GM12874 (cell line): ENCODE measurements at regions not wholly inside any gene's neighbourhood (a gene's known extent, or its start where the extent isn't known, plus 50 kb on each side); places are given as distances from the start of the nearest gene placed in this dataset.
A peak's percentile ranks its signal among the peaks of the same experiment; 100 is the strongest.

Experiments used
- TF ChIP-seq, protein P1 (sequence below): IDR thresholded peaks from 2 replicates; pipeline ENCODE4 v1.5.1; 2011; ENCODE audit warnings: low read depth, mild to moderate bottlenecking, control low read depth, low read length, moderate library complexity; ENCODE audit not compliant: insufficient read depth

GRCh38 chr7:65562522-65562921, 188.9 kb downstream of the ZNF92 start:
- TF ChIP-seq, protein P1, sequence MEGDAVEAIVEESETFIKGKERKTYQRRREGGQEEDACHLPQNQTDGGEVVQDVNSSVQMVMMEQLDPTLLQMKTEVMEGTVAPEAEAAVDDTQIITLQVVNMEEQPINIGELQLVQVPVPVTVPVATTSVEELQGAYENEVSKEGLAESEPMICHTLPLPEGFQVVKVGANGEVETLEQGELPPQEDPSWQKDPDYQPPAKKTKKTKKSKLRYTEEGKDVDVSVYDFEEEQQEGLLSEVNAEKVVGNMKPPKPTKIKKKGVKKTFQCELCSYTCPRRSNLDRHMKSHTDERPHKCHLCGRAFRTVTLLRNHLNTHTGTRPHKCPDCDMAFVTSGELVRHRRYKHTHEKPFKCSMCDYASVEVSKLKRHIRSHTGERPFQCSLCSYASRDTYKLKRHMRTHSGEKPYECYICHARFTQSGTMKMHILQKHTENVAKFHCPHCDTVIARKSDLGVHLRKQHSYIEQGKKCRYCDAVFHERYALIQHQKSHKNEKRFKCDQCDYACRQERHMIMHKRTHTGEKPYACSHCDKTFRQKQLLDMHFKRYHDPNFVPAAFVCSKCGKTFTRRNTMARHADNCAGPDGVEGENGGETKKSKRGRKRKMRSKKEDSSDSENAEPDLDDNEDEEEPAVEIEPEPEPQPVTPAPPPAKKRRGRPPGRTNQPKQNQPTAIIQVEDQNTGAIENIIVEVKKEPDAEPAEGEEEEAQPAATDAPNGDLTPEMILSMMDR, result peak; percentile 12; the same call in 1 of the 2 replicates

GRCh38 chr7:65609131-65609530, 235.5 kb downstream of the ZNF92 start:
- TF ChIP-seq, protein P1, result no peak

DNA sequence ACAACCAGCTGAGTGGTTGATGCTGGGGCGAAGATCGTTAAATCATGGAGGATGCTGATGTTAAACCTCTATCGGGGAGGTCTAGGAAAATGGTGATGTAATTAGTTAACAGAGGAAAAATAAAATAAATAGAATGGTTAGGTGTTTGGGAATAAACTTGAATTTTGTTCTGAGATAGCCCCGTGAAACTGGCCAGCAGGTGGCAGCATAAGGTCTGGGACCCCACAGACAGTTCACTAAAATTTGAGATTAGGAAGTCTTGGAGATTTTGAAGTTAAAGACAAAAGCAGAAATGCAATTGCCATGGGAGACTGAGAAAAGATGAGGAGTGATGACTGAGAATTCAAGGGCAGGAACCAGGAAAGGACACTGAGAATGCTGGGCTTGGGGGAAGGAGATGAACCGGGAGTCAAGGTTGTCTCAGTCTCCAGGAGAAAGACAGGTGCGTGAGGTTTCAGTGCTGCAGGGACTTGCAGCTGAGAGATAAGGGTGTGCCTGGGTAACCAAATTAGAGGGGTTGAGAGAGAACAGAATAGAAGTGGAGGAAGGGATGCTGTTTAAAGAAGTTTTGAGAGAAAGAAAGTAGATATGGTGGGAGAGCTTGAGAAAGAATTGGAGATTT, 248.0 kb downstream of the ZNF92 start:
- TF ChIP-seq, protein P1, result peak; percentile 46

DNA sequence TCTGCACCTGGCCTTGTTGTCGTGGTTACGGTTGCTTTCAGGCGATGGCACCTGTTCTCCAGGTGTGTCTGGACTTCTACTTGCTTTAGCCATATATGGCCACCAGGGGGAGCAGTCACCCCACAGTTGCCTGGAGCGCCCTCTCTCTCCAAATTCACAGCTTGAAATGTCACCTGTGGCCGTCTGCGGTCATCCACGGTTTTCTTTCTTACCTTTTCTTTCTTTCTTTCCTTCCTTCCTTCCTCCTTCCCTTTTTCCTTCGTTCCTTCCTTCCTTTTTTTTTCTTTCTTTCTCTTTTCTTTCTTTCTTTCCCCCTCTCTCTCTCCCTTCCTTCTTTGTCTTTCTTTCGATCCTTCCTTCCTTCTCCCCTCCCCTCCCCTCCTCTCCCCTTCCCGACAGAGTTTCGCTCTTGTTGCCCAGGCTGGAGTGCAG, 150.5 kb upstream of the VKORC1L1 start:
- TF ChIP-seq, protein P1, result peak; percentile 77

GRCh38 chr7:65731129-65731528, 141.7 kb upstream of the VKORC1L1 start:
- TF ChIP-seq, protein P1, result no peak

DNA sequence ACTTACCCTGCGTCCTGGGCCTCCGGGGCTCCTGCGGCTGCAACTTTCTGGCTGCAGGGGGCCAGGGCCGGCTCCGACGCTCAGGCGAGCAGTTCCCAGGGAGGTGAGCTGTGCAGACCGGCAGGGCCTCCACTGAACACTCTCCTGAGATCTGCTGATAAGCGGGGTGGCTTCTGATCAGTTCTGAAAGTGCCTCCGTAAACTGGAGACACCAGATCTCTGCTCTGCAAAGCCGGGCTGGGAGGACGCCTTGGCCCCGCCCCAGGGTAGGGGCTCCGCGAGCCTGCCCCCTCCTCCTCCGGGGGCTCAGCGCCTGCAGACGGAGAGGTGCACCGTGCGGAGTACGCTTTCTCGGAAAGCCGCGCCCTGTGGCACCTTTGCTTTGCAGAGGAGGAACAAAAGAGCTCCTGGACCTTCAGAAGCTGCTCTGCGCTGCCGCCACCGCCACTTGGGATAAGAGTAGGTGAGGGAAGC, 141.3 kb upstream of the VKORC1L1 start:
- TF ChIP-seq, protein P1, result no peak

- TF ChIP-seq, protein P1, result no peak
Observed at GRCh38 chr7:65744406-65744805, 128.5 kb upstream of the VKORC1L1 start.
